Activated CD8-positive, alpha-beta T cell treated with anti-CD3 and anti-CD28 coated beads for 36 hours (primary cell): ENCODE measurements at regions not wholly inside any gene's neighbourhood (a gene's known extent, or its start where the extent isn't known, plus 50 kb on each side); places are given as distances from the start of the nearest gene placed in this dataset.
"Not testable (repeated sequence)": the region's sequence is repeated elsewhere in the genome, so short reads cannot be mapped to it uniquely, and the experiment has no call there.

Experiments used
- ATAC-seq: fragments of 200-7000 bp; cut with Tn5 transposase; one replicate; pipeline ENCODE4 v1.10.0; 2021; ENCODE audit warnings: mild to moderate bottlenecking, moderate library complexity
- CTCF ChIA-PET: fragments of 350-600 bp; sonication (Branson Sonifier 250); formaldehyde crosslinking; loops from one replicate; lab custom pipeline; 2021; ENCODE audit warnings: antibody characterized with exemption; lab: Charles Lee
- POLR2A ChIA-PET: fragments of 350-600 bp; sonication (Branson Sonifier 250); formaldehyde crosslinking; loops from one replicate; lab custom pipeline; 2021; ENCODE audit warnings: antibody characterized with exemption; lab: Charles Lee
- DNase-seq: peaks from one replicate; pipeline ENCODE4 v3.0.0-alpha.2; 2020
- H3K27ac Mint-ChIP-seq: one replicate; pipeline ENCODE4 v1.8.0; 2021; ENCODE audit warnings: mild to moderate bottlenecking, mixed read lengths
- H3K27me3 Mint-ChIP-seq: one replicate; pipeline ENCODE4 v1.8.0; 2021; ENCODE audit warnings: mixed read lengths
- H3K36me3 Mint-ChIP-seq: one replicate; pipeline ENCODE4 v1.8.0; 2021; ENCODE audit warnings: low read depth, mixed read lengths
- H3K4me1 Mint-ChIP-seq: one replicate; pipeline ENCODE4 v1.8.0; 2021; ENCODE audit warnings: low read depth, mixed read lengths
- H3K4me3 Mint-ChIP-seq: one replicate; pipeline ENCODE4 v1.8.0; 2021; ENCODE audit warnings: mild to moderate bottlenecking, moderate library complexity, mixed read lengths
- H3K9me3 Mint-ChIP-seq: one replicate; pipeline ENCODE4 v1.8.0; 2021; ENCODE audit warnings: mixed read lengths
- intact Hi-C: fragments of 100-400 bp; cut with micrococcal nuclease; formaldehyde crosslinking; loops from one replicate; pipeline ENCODE4 v1.10.0; 2022
- TF ChIP-seq, protein P1 (sequence below): fragments of 200-600 bp; IDR thresholded peaks from one replicate; pipeline ENCODE4 v1.8.0; 2022; ENCODE audit warnings: antibody characterized with exemption, mild to moderate bottlenecking

DNA sequence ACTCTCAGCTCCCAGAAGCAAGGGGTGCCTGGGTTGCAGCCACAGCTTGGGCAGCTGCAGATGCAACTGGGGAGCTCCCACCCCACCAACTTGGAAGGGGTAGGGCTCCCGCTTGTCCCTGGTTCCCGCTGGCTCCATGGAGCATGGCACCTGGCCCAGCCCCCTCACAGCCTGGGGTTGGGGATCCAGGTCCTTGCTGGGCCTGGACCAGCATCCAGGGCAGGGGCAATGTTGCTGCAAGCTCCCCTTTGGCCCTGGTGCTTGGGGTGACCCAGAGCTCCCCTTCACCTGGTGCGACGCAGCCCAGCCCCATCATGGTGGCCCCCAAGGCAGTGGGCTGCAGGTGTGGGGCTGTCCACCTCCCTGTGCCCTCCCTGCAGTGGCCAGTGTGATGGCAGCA is 99.6 kb upstream of the FRMD4B start:
- TF ChIP-seq, protein P1, sequence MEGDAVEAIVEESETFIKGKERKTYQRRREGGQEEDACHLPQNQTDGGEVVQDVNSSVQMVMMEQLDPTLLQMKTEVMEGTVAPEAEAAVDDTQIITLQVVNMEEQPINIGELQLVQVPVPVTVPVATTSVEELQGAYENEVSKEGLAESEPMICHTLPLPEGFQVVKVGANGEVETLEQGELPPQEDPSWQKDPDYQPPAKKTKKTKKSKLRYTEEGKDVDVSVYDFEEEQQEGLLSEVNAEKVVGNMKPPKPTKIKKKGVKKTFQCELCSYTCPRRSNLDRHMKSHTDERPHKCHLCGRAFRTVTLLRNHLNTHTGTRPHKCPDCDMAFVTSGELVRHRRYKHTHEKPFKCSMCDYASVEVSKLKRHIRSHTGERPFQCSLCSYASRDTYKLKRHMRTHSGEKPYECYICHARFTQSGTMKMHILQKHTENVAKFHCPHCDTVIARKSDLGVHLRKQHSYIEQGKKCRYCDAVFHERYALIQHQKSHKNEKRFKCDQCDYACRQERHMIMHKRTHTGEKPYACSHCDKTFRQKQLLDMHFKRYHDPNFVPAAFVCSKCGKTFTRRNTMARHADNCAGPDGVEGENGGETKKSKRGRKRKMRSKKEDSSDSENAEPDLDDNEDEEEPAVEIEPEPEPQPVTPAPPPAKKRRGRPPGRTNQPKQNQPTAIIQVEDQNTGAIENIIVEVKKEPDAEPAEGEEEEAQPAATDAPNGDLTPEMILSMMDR, result no peak
- no peak for DNase-seq
- Mint-ChIP-seq H3K9me3 (no peaks in the 10 kb centered on the region), H3K27me3 (peaks cover 9% of the 10 kb centered on the region), H3K4me1 (no peaks in the 10 kb centered on the region), H3K36me3 (no peaks in the 10 kb centered on the region), H3K27ac (no peak overlapping the region), H3K4me3 (no peak overlapping the region)
- POLR2A ChIA-PET, result no interaction called here
- intact Hi-C loops, result no loop called here
- CTCF ChIA-PET, result no interaction called here
- ATAC-seq, result no peak

DNA sequence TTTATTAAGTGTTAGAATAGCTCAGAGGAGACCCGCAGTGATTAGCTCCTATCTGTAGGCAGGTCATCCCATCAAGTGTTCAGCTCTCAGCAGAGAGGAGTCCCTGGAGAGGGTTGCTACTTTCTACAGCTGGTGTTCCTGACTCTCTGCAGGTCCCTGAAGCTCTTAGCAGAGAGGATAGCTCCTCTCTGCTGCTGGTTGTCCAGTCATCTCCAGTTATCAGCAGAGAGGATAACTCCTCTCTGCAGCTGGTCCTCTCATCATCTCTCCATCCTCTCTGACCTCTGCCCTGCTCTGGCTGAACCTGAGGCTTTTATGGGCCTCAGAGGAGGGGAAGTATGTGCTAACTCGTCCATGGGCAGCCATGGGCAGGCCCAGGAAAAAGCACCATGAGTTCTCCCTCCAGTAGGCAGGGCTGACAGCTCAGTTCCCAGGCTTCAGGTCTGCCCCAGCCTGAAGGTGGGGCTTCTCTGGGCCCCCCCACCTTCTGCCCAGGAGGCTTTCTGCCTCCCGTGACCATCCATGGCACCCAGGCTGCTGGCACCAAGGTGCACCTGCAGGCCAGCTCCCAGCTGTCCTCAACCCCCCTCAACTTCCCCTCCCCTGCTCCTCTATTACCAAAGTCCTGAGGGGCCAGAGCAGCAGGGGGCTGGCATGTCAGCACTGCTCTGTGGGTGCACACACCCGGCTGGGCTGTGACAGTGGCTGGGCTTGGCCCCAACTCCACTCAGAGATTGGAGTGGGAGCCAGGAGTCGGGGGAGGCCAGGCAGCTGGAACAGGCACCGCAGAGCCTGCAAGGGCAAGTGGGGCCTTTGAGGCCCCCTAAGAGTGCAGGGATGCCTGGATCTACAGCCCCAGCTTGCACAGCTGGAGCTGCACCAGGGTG is 98.9 kb upstream of the FRMD4B start:
- CTCF ChIA-PET, result no interaction called here
- intact Hi-C loops, result no loop called here
- no peaks in the 10 kb centered on the region for H3K4me1 Mint-ChIP-seq
- POLR2A ChIA-PET, result no interaction called here
- H3K27ac Mint-ChIP-seq, result no peak overlapping the region
- TF ChIP-seq, protein P1, result no peak
- no peak overlapping the region for H3K4me3 Mint-ChIP-seq
- H3K36me3 Mint-ChIP-seq, result no peaks in the 10 kb centered on the region
- H3K9me3 Mint-ChIP-seq, result no peaks in the 10 kb centered on the region
- DNase-seq, result no peak
- no peak for ATAC-seq
- peaks cover 9% of the 10 kb centered on the region for H3K27me3 Mint-ChIP-seq

DNA sequence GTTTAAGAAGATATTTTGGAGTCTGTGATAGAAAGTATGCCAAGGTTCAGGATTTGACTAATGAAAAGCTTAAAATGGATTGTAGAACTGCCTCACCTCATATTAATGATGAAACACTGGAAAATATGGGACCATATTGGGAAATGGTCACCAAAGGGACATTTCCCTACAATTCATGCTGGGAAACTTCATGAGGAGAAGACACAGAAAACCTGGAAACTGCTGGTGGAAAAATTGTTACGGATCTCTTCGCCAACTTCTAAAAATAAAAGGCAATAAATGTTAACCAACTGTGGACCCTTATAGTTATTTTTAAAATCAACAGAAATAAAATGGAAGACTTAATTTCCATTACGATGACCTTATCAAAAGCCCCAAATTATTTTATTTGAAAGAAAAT is 97.6 kb upstream of the FRMD4B start:
- no peaks in the 10 kb centered on the region for H3K36me3 Mint-ChIP-seq
- ChIA-PET CTCF (no interaction called here), POLR2A (interaction anchor here (0.6 kb wide), 1 partner anchor 87 kb away, joined by 3 read pairs; no protein-coding TSS in a partner anchor)
- peaks cover 9% of the 10 kb centered on the region for H3K27me3 Mint-ChIP-seq
- no peak for ATAC-seq
- H3K27ac Mint-ChIP-seq, result no peak overlapping the region
- intact Hi-C loops, result no loop called here
- H3K4me3 Mint-ChIP-seq, result no peak overlapping the region
- H3K9me3 Mint-ChIP-seq, result no peaks in the 10 kb centered on the region
- TF ChIP-seq, protein P1, result no peak
- DNase-seq, result no peak
- H3K4me1 Mint-ChIP-seq, result no peaks in the 10 kb centered on the region

DNA sequence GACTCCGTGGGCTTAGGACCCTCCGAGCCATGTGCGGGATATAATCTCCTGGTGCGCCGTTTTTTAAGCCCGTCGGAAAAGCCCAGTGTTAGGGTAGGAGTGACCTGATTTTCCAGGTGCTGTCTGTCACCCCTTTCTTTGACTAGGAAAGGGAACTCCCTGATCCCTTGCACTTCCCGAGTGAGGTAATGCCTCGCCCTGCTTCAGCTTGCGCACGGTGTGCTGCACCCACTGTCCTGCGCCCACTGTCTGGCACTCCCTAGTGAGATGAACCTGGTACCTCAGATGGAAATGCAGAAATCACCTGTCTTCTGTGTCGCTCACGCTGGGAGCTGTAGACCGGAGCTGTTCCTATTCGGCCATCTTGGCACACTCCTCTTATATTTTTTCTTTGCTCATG is 95.1 kb upstream of the FRMD4B start:
- H3K4me1 Mint-ChIP-seq, ATAC-seq, CTCF ChIA-PET, POLR2A ChIA-PET, H3K27me3 Mint-ChIP-seq, intact Hi-C loops, H3K36me3 Mint-ChIP-seq, DNase-seq, H3K4me3 Mint-ChIP-seq, H3K9me3 Mint-ChIP-seq, H3K27ac Mint-ChIP-seq: not testable (repeated sequence)

DNA sequence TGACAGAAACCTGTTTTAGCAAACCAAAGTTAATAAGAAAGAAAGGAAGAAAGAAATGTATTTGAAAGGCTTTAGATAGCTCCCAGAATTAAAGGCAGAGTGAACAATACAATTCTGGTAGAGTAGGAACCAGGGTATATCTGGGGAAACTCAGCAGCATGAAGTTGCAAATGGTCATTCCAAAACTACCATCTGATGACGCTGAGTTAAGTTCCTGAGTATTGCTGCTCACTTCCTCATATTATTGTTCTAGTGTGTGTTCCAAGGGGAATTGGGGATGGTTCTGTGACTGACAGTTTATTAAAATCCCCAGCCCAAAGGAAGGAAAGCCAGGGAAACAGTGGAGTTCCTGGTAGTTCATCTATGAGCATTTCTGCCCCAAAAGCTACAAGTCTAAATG is 88.3 kb upstream of the FRMD4B start:
- intact Hi-C loops, result no loop called here
- Mint-ChIP-seq H3K27ac (no peak overlapping the region), H3K4me1 (no peaks in the 10 kb centered on the region), H3K4me3 (no peak overlapping the region), H3K27me3 (peaks cover 5% of the 10 kb centered on the region), H3K36me3 (no peaks in the 10 kb centered on the region), H3K9me3 (no peaks in the 10 kb centered on the region)
- POLR2A ChIA-PET, result no interaction called here
- CTCF ChIA-PET, result no interaction called here
- DNase-seq (no peak), ATAC-seq (no peak)
- TF ChIP-seq, protein P1, result no peak
